Adrenal gland (tissue), 5 donors: ENCODE measurements at regions not wholly inside any gene's neighbourhood (a gene's known extent, or its start where the extent isn't known, plus 50 kb on each side); places are given as distances from the start of the nearest gene placed in this dataset.

Source experiments
- CTCF ChIP-seq, 6 experiments: fragments of 450-650 bp in 4 of 6; fragments of 200-600 bp in 2 of 6; sonication (generic) in 1 of 6; IDR thresholded peaks; 1 replicate in 5 of 6; 2 replicates in 1 of 6; pipeline versions ENCODE4 v1.5.1 to v1.8.0; 2016 to 2021; ENCODE audit warnings: antibody characterized with exemption in 6 of 6, mild to moderate bottlenecking in 2 of 6, moderate library complexity in 1 of 6
- POLR2A ChIP-seq, 2 donors: fragments of 450-650 bp; IDR thresholded peaks; one replicate each; pipeline ENCODE4 v1.6.1; 2017; ENCODE audit warnings: antibody characterized with exemption in 2 of 2, mild to moderate bottlenecking in 2 of 2, moderate library complexity in 1 of 2
- donor health status: DM: no; HTN: no; CAD: no.

GRCh38 chr4:178003098-178003657 lies 560.9 kb upstream of the AGA start:
- TF ChIP-seq CTCF (IDR thresholded peaks at IDR 0.05) = no peak
- TF ChIP-seq POLR2A (IDR thresholded peaks at IDR 0.05) = no peak
